Loucy (cell line): ENCODE measurements at regions not wholly inside any gene's neighbourhood (a gene's known extent, or its start where the extent isn't known, plus 50 kb on each side); places are given as distances from the start of the nearest gene placed in this dataset.

Experiments
- EZH2phosphoT487 ChIP-seq: fragments of 200-600 bp; IDR thresholded peaks from 2 replicates; pipeline ENCODE4 v1.6.1; 2018; ENCODE audit warnings: antibody characterized with exemption, mild to moderate bottlenecking, moderate library complexity, borderline replicate concordance
- TF ChIP-seq, protein P1 (sequence below): fragments of 200-600 bp; sonication (generic); conservative IDR thresholded peaks from 2 replicates; pipeline ENCODE4 v1.5.1; 2014; ENCODE audit warnings: mild to moderate bottlenecking, antibody characterized with exemption, low read length

- TF ChIP-seq, protein P1, sequence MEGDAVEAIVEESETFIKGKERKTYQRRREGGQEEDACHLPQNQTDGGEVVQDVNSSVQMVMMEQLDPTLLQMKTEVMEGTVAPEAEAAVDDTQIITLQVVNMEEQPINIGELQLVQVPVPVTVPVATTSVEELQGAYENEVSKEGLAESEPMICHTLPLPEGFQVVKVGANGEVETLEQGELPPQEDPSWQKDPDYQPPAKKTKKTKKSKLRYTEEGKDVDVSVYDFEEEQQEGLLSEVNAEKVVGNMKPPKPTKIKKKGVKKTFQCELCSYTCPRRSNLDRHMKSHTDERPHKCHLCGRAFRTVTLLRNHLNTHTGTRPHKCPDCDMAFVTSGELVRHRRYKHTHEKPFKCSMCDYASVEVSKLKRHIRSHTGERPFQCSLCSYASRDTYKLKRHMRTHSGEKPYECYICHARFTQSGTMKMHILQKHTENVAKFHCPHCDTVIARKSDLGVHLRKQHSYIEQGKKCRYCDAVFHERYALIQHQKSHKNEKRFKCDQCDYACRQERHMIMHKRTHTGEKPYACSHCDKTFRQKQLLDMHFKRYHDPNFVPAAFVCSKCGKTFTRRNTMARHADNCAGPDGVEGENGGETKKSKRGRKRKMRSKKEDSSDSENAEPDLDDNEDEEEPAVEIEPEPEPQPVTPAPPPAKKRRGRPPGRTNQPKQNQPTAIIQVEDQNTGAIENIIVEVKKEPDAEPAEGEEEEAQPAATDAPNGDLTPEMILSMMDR, result no peak
- TF ChIP-seq EZH2phosphoT487, result no peak
Observed at GRCh38 chr14:26993556-26993955, 395.7 kb upstream of the NOVA1 start.
